ENCODE measurements at regions not wholly inside any gene's neighbourhood (a gene's known extent, or its start where the extent isn't known, plus 50 kb on each side); places are given as distances from the start of the nearest gene placed in this dataset.

- TF ChIP-seq CTCF (IDR thresholded peaks at IDR 0.05; ENCODE audit: low read length), result no peak
- TF ChIP-seq EZH2 (optimal IDR thresholded peaks at IDR 0.05; ENCODE audit: low read depth, low read length), result no peak
- no peak for TF ChIP-seq EZH2phosphoT487 (IDR thresholded peaks at IDR 0.05; ENCODE audit: low read length)
These were observed 717.3 kb upstream of the HS6ST1 start for GRCh38 chr2:129035992-129036391.
